ENCODE measurements at regions not wholly inside any gene's neighbourhood (a gene's known extent, or its start where the extent isn't known, plus 50 kb on each side); places are given as distances from the start of the nearest gene placed in this dataset.

- TF ChIP-seq CTCF (IDR thresholded peaks at IDR 0.05; ENCODE audit: low read depth, low read length, missing input control) (no peak), SP1 (IDR thresholded peaks at IDR 0.05) (no peak), MAX (IDR thresholded peaks at IDR 0.05) (no peak)
Observed at GRCh38 chr15:62649793-62650420, 392.6 kb upstream of the TPM1 start.

All from liver (tissue), 3 donors.